ENCODE measurements at regions not wholly inside any gene's neighbourhood (a gene's known extent, or its start where the extent isn't known, plus 50 kb on each side); places are given as distances from the start of the nearest gene placed in this dataset.
"Not testable (repeated sequence)": the region's sequence is repeated elsewhere in the genome, so short reads cannot be mapped to it uniquely, and the experiment has no call there.

DNA sequence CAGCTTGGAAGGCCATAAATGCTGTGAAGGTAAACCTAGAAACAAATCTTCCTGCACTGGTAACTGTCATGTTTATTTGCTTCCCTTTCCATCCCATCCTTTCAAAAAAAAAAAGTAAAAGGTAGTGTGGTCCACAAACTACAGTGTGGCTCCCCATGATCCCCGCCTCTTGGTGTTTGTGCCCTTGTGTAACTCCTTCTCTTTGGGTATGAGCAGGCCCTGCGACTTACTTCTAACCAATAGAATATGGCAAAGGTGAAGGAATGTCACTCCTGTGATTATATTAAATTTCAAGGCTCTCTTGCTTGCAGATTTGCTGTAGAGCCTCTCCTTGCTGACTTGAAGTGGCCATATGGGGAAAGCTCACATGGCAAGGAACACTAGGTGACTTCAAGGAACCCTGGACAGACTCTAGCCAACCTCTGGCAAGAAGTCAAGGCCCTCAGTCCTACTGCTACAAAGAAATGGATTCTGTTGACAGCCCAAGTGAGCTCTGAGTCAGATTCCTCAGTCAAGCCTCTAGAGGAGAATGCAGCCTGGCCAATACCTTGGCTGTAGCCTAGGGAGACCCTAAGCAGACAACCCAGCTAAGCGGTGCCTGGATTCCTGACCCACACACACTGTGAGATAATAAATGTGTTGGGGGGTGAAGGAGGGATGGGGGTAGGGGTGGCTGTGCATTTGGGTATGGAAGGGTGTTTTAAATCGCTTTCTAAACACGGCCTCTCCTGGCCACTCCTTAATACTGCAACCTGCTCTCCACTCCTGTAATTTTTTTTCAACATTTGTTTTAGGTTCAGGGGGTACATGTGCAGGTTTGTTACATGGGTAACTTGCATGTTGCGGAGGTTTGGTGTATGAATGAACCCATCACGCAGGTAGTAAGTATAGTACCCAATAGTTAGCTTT, 115.0 kb upstream of the NBPF9 start:
- H3K36me3 ChIP-seq (ENCODE audit: control insufficient read depth in 2 of 2, insufficient read depth in 2 of 2, low read length in 1 of 2); H3K4me1 ChIP-seq (ENCODE audit: control insufficient read depth, insufficient read depth, low read length); H3K9me3 ChIP-seq (replicated peaks; ENCODE audit: control insufficient read depth, insufficient read depth, low read length); DNase-seq (ENCODE audit: low read depth, low spot score); in situ Hi-C loops (cut with MboI); H4K20me1 ChIP-seq (ENCODE audit: control insufficient read depth, insufficient read depth); H3K4me2 ChIP-seq (ENCODE audit: control insufficient read depth, insufficient read depth); RAD21 ChIA-PET (ENCODE audit: unreplicated experiment); SMC1A ChIA-PET (ENCODE audit: uncharacterized antibody, unreplicated experiment); H3K4me3 ChIP-seq; CTCF ChIA-PET; H3K27ac ChIP-seq (ENCODE audit: control insufficient read depth, insufficient read depth); H3K9ac ChIP-seq (ENCODE audit: control insufficient read depth, insufficient read depth, low read length); FAIRE-seq; POLR2A ChIA-PET; H2AFZ ChIP-seq (ENCODE audit: control insufficient read depth, low read depth, low read length); H3K27me3 ChIP-seq (replicated peaks in 1 of 2; ENCODE audit: control insufficient read depth in 2 of 2, insufficient read depth in 2 of 2, low read length in 1 of 2); H3K79me2 ChIP-seq (ENCODE audit: control insufficient read depth, insufficient read depth, low read length); intact Hi-C loops (cut with micrococcal nuclease; ENCODE audit: unreplicated experiment); BruUV-seq (replicated peaks): not testable (repeated sequence)
- peak; percentile 68 for ATAC-seq
- 67% methylated on average over 1 of the region's 7 CpGs for WGBS (ENCODE audit: insufficient coverage, insufficient replicate concordance, low lambda C conversion rate, missing lambda C conversion rate)

- in situ Hi-C loops (cut with MboI); SMC1A ChIA-PET (ENCODE audit: uncharacterized antibody, unreplicated experiment); FAIRE-seq; ATAC-seq; H3K36me3 ChIP-seq (ENCODE audit: control insufficient read depth in 2 of 2, insufficient read depth in 2 of 2, low read length in 1 of 2); H3K9me3 ChIP-seq (replicated peaks; ENCODE audit: control insufficient read depth, insufficient read depth, low read length); DNase-seq (ENCODE audit: low read depth, low spot score); intact Hi-C loops (cut with micrococcal nuclease; ENCODE audit: unreplicated experiment); BruUV-seq (replicated peaks); RAD21 ChIA-PET (ENCODE audit: unreplicated experiment); H3K4me1 ChIP-seq (ENCODE audit: control insufficient read depth, insufficient read depth, low read length); H3K27me3 ChIP-seq (replicated peaks in 1 of 2; ENCODE audit: control insufficient read depth in 2 of 2, insufficient read depth in 2 of 2, low read length in 1 of 2); POLR2A ChIA-PET; H4K20me1 ChIP-seq (ENCODE audit: control insufficient read depth, insufficient read depth); H3K9ac ChIP-seq (ENCODE audit: control insufficient read depth, insufficient read depth, low read length); H3K4me2 ChIP-seq (ENCODE audit: control insufficient read depth, insufficient read depth); H3K79me2 ChIP-seq (ENCODE audit: control insufficient read depth, insufficient read depth, low read length); H3K27ac ChIP-seq (ENCODE audit: control insufficient read depth, insufficient read depth); H3K4me3 ChIP-seq; H2AFZ ChIP-seq (ENCODE audit: control insufficient read depth, low read depth, low read length); CTCF ChIA-PET: not testable (repeated sequence)
- no CpG with 5 or more reads among the region's 3 CpGs for WGBS (ENCODE audit: insufficient coverage, insufficient replicate concordance, low lambda C conversion rate, missing lambda C conversion rate)
These were observed 116.2 kb upstream of the NBPF9 start for GRCh38 chr1:149219539-149219938.

- intact Hi-C loops (cut with micrococcal nuclease; ENCODE audit: unreplicated experiment); ATAC-seq; H3K4me1 ChIP-seq (ENCODE audit: control insufficient read depth, insufficient read depth, low read length); FAIRE-seq; DNase-seq (ENCODE audit: low read depth, low spot score); H3K4me2 ChIP-seq (ENCODE audit: control insufficient read depth, insufficient read depth); H3K27ac ChIP-seq (ENCODE audit: control insufficient read depth, insufficient read depth); H3K27me3 ChIP-seq (replicated peaks in 1 of 2; ENCODE audit: control insufficient read depth in 2 of 2, insufficient read depth in 2 of 2, low read length in 1 of 2); RAD21 ChIA-PET (ENCODE audit: unreplicated experiment); CTCF ChIA-PET; POLR2A ChIA-PET; SMC1A ChIA-PET (ENCODE audit: uncharacterized antibody, unreplicated experiment); H3K4me3 ChIP-seq; H3K79me2 ChIP-seq (ENCODE audit: control insufficient read depth, insufficient read depth, low read length); H3K36me3 ChIP-seq (ENCODE audit: control insufficient read depth in 2 of 2, insufficient read depth in 2 of 2, low read length in 1 of 2); BruUV-seq (replicated peaks); in situ Hi-C loops (cut with MboI); H4K20me1 ChIP-seq (ENCODE audit: control insufficient read depth, insufficient read depth); H3K9ac ChIP-seq (ENCODE audit: control insufficient read depth, insufficient read depth, low read length); H3K9me3 ChIP-seq (replicated peaks; ENCODE audit: control insufficient read depth, insufficient read depth, low read length); H2AFZ ChIP-seq (ENCODE audit: control insufficient read depth, low read depth, low read length): not testable (repeated sequence)
- WGBS (ENCODE audit: insufficient coverage, insufficient replicate concordance, low lambda C conversion rate, missing lambda C conversion rate), result no CpG with 5 or more reads among the region's 4 CpGs
These were observed 117.2 kb upstream of the NBPF9 start for GRCh38 chr1:149220463-149221074.

DNA sequence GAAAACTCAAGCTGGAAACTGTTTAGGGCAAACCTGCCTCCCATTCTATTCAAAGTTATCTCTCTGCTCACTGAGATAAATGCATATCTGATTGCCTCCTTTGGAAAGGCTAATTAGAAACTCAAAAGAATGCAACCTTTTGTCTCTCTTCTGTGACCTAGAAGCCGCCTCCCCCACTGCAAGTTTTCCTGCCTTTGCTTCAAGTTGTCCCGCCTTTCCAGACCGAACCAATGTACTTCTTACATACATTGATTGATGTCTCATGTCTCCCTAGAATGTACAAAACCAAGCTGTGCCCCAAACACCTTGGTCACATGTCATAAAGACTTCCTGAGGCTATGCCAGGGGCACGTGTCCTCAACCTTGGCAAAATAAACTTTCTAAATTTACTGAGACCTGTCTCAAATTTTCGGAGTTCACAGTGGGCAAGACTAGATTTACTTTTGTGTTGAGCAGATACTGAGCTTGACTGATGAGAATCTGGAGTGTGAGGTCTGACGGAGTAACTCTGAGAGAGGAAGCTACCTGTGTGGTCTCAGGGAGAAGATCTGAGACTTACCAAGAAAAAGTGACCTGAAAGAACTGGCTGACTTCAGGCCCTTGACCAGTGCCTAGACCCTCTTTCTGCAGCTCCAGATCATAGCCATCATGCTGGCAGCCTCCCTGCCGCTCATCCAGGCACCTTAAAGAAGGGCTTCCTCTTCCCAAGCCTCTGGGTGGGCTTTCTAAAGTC, 124.7 kb upstream of the NBPF9 start:
- H3K36me3 ChIP-seq (ENCODE audit: control insufficient read depth in 2 of 2, insufficient read depth in 2 of 2, low read length in 1 of 2); H2AFZ ChIP-seq (ENCODE audit: control insufficient read depth, low read depth, low read length); H4K20me1 ChIP-seq (ENCODE audit: control insufficient read depth, insufficient read depth); H3K4me3 ChIP-seq; CTCF ChIA-PET; H3K79me2 ChIP-seq (ENCODE audit: control insufficient read depth, insufficient read depth, low read length); H3K4me2 ChIP-seq (ENCODE audit: control insufficient read depth, insufficient read depth); SMC1A ChIA-PET (ENCODE audit: uncharacterized antibody, unreplicated experiment); H3K9me3 ChIP-seq (replicated peaks; ENCODE audit: control insufficient read depth, insufficient read depth, low read length); DNase-seq (ENCODE audit: low read depth, low spot score); H3K9ac ChIP-seq (ENCODE audit: control insufficient read depth, insufficient read depth, low read length); ATAC-seq; H3K27ac ChIP-seq (ENCODE audit: control insufficient read depth, insufficient read depth); intact Hi-C loops (cut with micrococcal nuclease; ENCODE audit: unreplicated experiment); RAD21 ChIA-PET (ENCODE audit: unreplicated experiment); H3K4me1 ChIP-seq (ENCODE audit: control insufficient read depth, insufficient read depth, low read length); POLR2A ChIA-PET; in situ Hi-C loops (cut with MboI); H3K27me3 ChIP-seq (replicated peaks in 1 of 2; ENCODE audit: control insufficient read depth in 2 of 2, insufficient read depth in 2 of 2, low read length in 1 of 2); FAIRE-seq; BruUV-seq (replicated peaks): not testable (repeated sequence)
- 31% methylated on average over 2 of the region's 7 CpGs for WGBS (ENCODE audit: insufficient coverage, insufficient replicate concordance, low lambda C conversion rate, missing lambda C conversion rate)

Measured in GM12878 (cell line).